Tibial nerve (tissue), 4 donors: ENCODE measurements at regions not wholly inside any gene's neighbourhood (a gene's known extent, or its start where the extent isn't known, plus 50 kb on each side); places are given as distances from the start of the nearest gene placed in this dataset.

ENCODE experiments used
- DNase-seq, 2 donors: peaks; one replicate each; pipeline ENCODE4 v3.0.0-alpha.2; 2019; ENCODE audit warnings: low spot score in 2 of 2
- H3K27ac ChIP-seq, 4 donors: fragments of 200-600 bp; sonication (generic) in 3 of 4; one replicate each; pipeline ENCODE4 v1.5.1; 2017 to 2019; ENCODE audit warnings: mild to moderate bottlenecking in 1 of 4
- H3K27me3 ChIP-seq, 2 donors: fragments of 200-600 bp; sonication (generic) in 1 of 2; one replicate each; pipeline versions ENCODE4 v1.5.1 to v1.6.0; 2017 to 2019
- H3K36me3 ChIP-seq, 3 donors: fragments of 200-600 bp; sonication (generic); one replicate each; pipeline ENCODE4 v1.5.1; 2018 to 2019
- H3K4me1 ChIP-seq, 4 donors: fragments of 200-600 bp; sonication (generic) in 3 of 4; one replicate each; pipeline ENCODE4 v1.5.1; 2017 to 2019
- H3K4me3 ChIP-seq, 4 donors: fragments of 200-600 bp; sonication (generic) in 3 of 4; one replicate each; pipeline ENCODE4 v1.5.1; 2017 to 2019; ENCODE audit warnings: mild to moderate bottlenecking in 1 of 4, moderate library complexity in 1 of 4
- H3K9me3 ChIP-seq, 4 donors: fragments of 200-600 bp; sonication (generic) in 3 of 4; one replicate each; pipeline ENCODE4 v1.5.1; 2017 to 2019
- CTCF ChIP-seq, 5 experiments: fragments of 200-600 bp in 3 of 5; fragments of 450-650 bp in 2 of 5; sonication (generic) in 3 of 5; IDR thresholded peaks; one replicate each; pipeline ENCODE4 v1.5.1; 2016 to 2019; ENCODE audit warnings: antibody characterized with exemption in 5 of 5, mild to moderate bottlenecking in 3 of 5, moderate library complexity in 2 of 5
- EP300 ChIP-seq, 2 donors: sonication (generic); formaldehyde crosslinking; IDR thresholded peaks; one replicate each; pipeline ENCODE4 v1.6.1; 2017; ENCODE audit warnings: antibody characterized with exemption in 2 of 2, mild to moderate bottlenecking in 1 of 2
- POLR2A ChIP-seq, 2 donors: fragments of 450-650 bp; IDR thresholded peaks; one replicate each; pipeline ENCODE4 v1.6.1; 2017; ENCODE audit warnings: antibody characterized with exemption in 2 of 2, mild to moderate bottlenecking in 2 of 2, moderate library complexity in 2 of 2
- whole genome bisulfite sequencing, 2 donors: methylation state at CpG; one replicate each; pipeline ENCODE4 v1.1.5; 2018; 5-methylcytosine and 5-hydroxymethylcytosine counted together

- Histone ChIP-seq H3K4me3 (no peak overlapping the region), H3K36me3 (no peaks in the 10 kb centered on the region), H3K4me1 (no peaks in the 10 kb centered on the region), H3K27ac (no peak overlapping the region), H3K27me3 (no peaks in the 10 kb centered on the region), H3K9me3 (peaks cover 0 to 34% (median 0%) of the 10 kb centered on the region in 4 donors)
- TF ChIP-seq EP300 (IDR thresholded peaks at IDR 0.05) (no peak), POLR2A (IDR thresholded peaks at IDR 0.05) (no peak), CTCF (IDR thresholded peaks at IDR 0.05) (no peak)
- no peak for DNase-seq
- WGBS, 2 donors, result 55 to 66% methylated on average over 7 of the region's 7 CpGs
Observed at GRCh38 chr19:29428071-29428470, 97.7 kb upstream of the VSTM2B start.

GRCh38 chr19:29429021-29429420 lies 96.8 kb upstream of the VSTM2B start:
- no peaks in the 10 kb centered on the region for H3K36me3 ChIP-seq
- H3K27me3 ChIP-seq, result no peaks in the 10 kb centered on the region
- no peaks in the 10 kb centered on the region for H3K4me1 ChIP-seq
- no peak overlapping the region for H3K27ac ChIP-seq
- TF ChIP-seq EP300 (IDR thresholded peaks at IDR 0.05), result no peak
- TF ChIP-seq CTCF (IDR thresholded peaks at IDR 0.05), result no peak
- TF ChIP-seq POLR2A (IDR thresholded peaks at IDR 0.05), result no peak
- no peak overlapping the region for H3K4me3 ChIP-seq
- peaks cover 0 to 34% (median 0%) of the 10 kb centered on the region in 4 donors for H3K9me3 ChIP-seq
- 66 to 88% methylated on average over 9 of the region's 9 CpGs for WGBS, 2 donors
- no peak for DNase-seq

- TF ChIP-seq EP300 (IDR thresholded peaks at IDR 0.05), result no peak
- TF ChIP-seq POLR2A (IDR thresholded peaks at IDR 0.05), result no peak
- no peak for TF ChIP-seq CTCF (IDR thresholded peaks at IDR 0.05)
- WGBS, 2 donors, result 79 to 85% methylated on average over 11 to 15 of the region's 15 CpGs
- Histone ChIP-seq H3K9me3 (peaks cover 0 to 28% (median 0%) of the 10 kb centered on the region in 4 donors), H3K27me3 (no peaks in the 10 kb centered on the region), H3K4me1 (no peaks in the 10 kb centered on the region), H3K27ac (no peak overlapping the region), H3K4me3 (no peak overlapping the region), H3K36me3 (no peaks in the 10 kb centered on the region)
- no peak for DNase-seq
Observed at GRCh38 chr19:29429581-29429980, 96.2 kb upstream of the VSTM2B start.

- TF ChIP-seq EP300 (IDR thresholded peaks at IDR 0.05), result no peak
- Histone ChIP-seq H3K4me1 (no peaks in the 10 kb centered on the region), H3K4me3 (no peak overlapping the region), H3K27ac (no peak overlapping the region), H3K36me3 (no peaks in the 10 kb centered on the region), H3K27me3 (no peaks in the 10 kb centered on the region), H3K9me3 (peaks cover 0 to 17% (median 0%) of the 10 kb centered on the region in 4 donors)
- DNase-seq, result no peak
- WGBS, 2 donors, result 80 to 82% methylated on average over 7 of the region's 7 CpGs
Observed at GRCh38 chr19:29431332-29431731, 94.5 kb upstream of the VSTM2B start.

GRCh38 chr19:29432677-29433076 lies 93.1 kb upstream of the VSTM2B start:
- no peak for DNase-seq
- Histone ChIP-seq H3K4me1 (no peaks in the 10 kb centered on the region), H3K36me3 (no peaks in the 10 kb centered on the region), H3K9me3 (peaks cover 0 to 8% (median 0%) of the 10 kb centered on the region in 4 donors), H3K4me3 (no peak overlapping the region), H3K27me3 (no peaks in the 10 kb centered on the region), H3K27ac (no peak overlapping the region)
- TF ChIP-seq POLR2A (IDR thresholded peaks at IDR 0.05) (no peak), CTCF (IDR thresholded peaks at IDR 0.05) (no peak), EP300 (IDR thresholded peaks at IDR 0.05) (no peak)
- 71 to 81% methylated on average over 4 to 5 of the region's 5 CpGs for WGBS, 2 donors

- whole genome bisulfite sequencing, 2 donors, result 82 to 84% methylated on average over 11 of the region's 11 CpGs
- H3K4me3 ChIP-seq, result no peak overlapping the region
- no peak for TF ChIP-seq CTCF (IDR thresholded peaks at IDR 0.05)
- TF ChIP-seq POLR2A (IDR thresholded peaks at IDR 0.05), result no peak
- no peak for TF ChIP-seq EP300 (IDR thresholded peaks at IDR 0.05)
- H3K27me3 ChIP-seq, result no peaks in the 10 kb centered on the region
- H3K27ac ChIP-seq, result no peak overlapping the region
- peaks cover 0 to 46% (median 0%) of the 10 kb centered on the region in 4 donors for H3K9me3 ChIP-seq
- H3K36me3 ChIP-seq, result no peaks in the 10 kb centered on the region
- no peak for DNase-seq
- H3K4me1 ChIP-seq, result no peaks in the 10 kb centered on the region
Observed at GRCh38 chr19:29436591-29437103, 89.1 kb upstream of the VSTM2B start.
